OCI-LY7 (cell line): ENCODE measurements at regions not wholly inside any gene's neighbourhood (a gene's known extent, or its start where the extent isn't known, plus 50 kb on each side); places are given as distances from the start of the nearest gene placed in this dataset.

Experiments used
- EZH2phosphoT487 ChIP-seq: fragments of 200-600 bp; sonication (generic); IDR thresholded peaks from 2 replicates; pipeline ENCODE4 v1.6.1; 2018; ENCODE audit warnings: low read depth, borderline replicate concordance, mild to moderate bottlenecking, mixed run types, antibody characterized with exemption, low read length, moderate library complexity, mixed read lengths
- TF ChIP-seq, protein P1 (sequence below): fragments of 200-600 bp; sonication (generic); conservative IDR thresholded peaks from 2 replicates; pipeline ENCODE4 v1.5.1; 2014; ENCODE audit warnings: mild to moderate bottlenecking, antibody characterized with exemption, low read length, moderate library complexity, mixed read lengths

- TF ChIP-seq, protein P1, sequence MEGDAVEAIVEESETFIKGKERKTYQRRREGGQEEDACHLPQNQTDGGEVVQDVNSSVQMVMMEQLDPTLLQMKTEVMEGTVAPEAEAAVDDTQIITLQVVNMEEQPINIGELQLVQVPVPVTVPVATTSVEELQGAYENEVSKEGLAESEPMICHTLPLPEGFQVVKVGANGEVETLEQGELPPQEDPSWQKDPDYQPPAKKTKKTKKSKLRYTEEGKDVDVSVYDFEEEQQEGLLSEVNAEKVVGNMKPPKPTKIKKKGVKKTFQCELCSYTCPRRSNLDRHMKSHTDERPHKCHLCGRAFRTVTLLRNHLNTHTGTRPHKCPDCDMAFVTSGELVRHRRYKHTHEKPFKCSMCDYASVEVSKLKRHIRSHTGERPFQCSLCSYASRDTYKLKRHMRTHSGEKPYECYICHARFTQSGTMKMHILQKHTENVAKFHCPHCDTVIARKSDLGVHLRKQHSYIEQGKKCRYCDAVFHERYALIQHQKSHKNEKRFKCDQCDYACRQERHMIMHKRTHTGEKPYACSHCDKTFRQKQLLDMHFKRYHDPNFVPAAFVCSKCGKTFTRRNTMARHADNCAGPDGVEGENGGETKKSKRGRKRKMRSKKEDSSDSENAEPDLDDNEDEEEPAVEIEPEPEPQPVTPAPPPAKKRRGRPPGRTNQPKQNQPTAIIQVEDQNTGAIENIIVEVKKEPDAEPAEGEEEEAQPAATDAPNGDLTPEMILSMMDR, result no peak
- no peak for TF ChIP-seq EZH2phosphoT487
Observed at GRCh38 chr16:60818465-60818864, 1217.8 kb downstream of the CDH8 start.
